ENCODE measurements at regions not wholly inside any gene's neighbourhood (a gene's known extent, or its start where the extent isn't known, plus 50 kb on each side); places are given as distances from the start of the nearest gene placed in this dataset.
A peak's percentile ranks its signal among the peaks of the same experiment; 100 is the strongest.

DNA sequence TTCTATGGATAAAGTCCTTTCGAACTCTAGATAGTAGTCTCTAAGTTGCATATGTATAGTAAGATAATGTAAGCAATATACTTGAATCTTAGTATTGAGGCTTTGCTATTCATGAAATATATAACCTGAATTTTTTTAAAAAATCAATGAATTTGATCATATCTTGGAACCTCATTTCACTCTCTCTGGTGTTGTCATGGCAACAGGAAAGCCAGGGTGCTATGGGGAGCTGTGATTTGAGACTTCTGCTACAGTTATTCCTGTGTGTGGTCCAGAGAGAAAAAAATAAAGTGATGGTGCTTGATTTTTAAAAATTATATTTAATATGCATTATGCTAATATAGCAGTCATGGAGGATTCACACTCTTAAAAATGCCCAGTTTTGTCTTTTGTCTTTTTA, 508.0 kb downstream of the SNAPC1 start:
- no peak for DNase-seq (ENCODE audit: low read depth)

DNA sequence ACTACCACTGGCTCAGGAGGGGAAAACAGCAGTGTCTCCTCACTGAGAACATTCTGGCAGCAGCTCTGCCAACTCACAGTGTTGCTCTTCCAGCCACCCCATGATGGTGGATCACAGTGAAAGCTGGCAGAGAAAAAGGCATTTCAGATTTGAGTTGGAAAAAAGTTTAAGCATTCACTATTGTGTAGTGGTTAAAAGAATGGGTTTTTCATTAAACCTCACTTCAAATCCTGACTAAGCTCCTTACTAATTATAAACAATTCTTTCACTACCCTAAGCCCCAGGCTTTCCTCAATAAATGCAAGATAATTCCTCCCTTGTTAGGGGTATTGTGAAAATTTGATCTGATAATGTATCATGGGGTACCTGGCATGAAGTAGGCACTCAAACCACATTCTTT, 518.1 kb downstream of the SNAPC1 start:
- no peak for DNase-seq (ENCODE audit: low read depth)

DNA sequence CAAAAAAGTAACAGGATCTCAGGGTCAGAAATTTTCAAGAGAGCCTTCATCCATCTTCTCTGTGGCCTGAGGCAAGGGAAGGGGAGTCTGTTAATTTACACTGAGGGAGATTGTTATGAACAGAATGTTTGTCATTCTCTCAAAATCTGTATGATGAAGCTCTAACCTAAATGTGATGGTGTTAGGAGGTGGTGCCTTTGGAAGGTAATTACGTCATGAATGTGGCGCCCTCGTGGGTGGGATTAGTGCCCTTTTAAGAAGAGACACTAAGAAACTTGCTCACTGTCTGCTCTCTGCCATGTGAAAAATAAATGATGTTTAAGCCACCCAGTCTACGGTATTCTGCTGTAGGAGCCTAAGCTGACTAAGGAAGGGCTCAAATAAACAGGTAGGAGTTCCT, 521.6 kb downstream of the SNAPC1 start:
- no peak for DNase-seq (ENCODE audit: low read depth)

DNA sequence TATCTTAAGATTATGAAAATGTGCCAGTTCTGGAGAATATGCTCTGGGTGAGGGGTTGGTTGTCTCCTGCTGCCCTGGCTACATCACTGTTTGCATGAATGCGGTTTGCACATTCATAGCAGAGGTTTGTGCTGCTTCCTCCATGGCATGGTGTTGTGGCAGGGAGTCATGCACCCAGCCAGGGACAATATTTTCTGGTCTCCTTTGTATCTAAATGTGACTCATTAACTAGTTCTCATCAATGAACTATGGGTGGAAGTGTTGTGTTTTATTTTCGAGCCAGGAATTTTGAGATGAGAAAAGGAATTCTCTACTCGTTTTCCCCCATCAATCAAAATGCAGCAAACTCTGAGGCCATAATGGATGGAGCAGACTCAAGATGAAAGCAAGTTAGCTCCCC, 527.3 kb downstream of the SNAPC1 start:
- peak; percentile 35 for DNase-seq (ENCODE audit: low read depth)

DNA sequence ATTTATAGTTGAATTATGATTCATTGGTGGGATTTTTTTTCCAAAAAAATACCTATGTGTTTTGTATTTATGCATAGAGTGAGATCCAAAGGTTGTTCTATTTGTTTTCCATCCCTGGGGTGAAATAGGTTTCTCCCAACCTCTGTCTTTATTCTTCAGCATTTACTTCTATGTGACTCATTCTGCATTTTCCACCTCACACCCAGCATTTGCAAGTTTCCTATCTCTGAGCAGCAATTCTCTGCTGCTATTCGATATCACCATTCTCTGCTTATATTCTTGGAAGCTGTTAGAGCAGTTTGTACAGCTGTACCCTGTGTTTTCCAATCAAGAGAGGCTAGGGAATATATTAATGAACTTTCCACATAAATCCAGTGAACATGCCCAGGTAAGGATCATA, 538.9 kb downstream of the SNAPC1 start:
- no peak for DNase-seq (ENCODE audit: low read depth)

DNA sequence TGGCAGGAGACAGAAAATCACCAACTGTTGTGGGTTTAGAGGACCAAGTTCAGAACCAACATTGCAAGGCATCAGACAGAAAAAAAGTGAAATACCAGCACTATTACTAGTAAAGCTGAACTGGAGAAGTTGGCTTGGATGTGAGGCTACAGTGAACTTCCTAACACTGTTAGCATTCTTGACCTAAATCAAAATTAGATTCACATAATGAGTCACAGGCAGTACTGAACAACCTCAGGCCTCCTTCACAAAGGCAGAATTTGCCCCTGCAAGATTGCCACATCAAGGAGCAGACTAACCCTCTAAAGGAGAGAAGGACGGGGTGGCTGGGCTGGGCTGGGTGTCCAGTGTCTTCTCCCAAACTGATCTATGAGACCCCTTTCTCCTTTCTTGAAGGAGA, 539.7 kb downstream of the SNAPC1 start:
- DNase-seq (ENCODE audit: low read depth): peak; percentile 6

DNA sequence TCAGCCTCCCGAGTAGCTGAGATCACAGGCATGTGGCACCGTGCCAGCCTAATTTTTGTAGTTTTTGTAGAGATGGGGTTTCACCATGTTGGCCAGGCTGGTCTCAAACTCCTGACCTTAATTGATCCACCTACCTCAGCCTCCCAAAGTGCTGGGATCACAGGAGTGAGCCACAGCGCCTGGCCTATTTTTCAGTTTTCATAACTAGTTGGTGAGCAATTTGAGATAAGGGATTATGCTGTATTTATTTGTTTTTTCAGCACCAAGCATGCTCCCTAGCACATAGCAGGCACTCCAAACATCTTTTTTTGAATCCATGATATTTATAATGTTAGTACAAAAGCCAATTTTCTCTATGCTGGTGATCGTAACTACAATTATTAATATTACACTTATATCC, 541.2 kb downstream of the SNAPC1 start:
- no peak for DNase-seq (ENCODE audit: low read depth)

DNA sequence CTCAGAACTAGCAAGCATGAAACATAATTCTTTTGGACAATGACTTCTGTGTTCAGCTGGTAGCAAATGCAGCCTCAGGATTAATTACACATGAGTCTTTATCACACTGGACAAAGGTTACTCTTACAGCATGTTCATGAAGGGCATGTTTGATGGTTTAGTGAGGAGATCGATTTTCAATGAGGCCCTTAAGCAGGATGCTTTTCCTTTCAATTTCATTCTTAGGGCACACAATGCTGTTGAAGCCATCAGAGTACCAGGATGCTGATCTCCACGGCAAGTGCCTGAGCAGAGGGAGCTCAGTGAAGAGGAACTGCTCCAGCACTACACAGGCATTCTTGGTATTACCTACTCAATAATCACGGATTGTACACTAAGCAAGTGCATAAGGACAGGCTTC, 542.0 kb downstream of the SNAPC1 start:
- DNase-seq (ENCODE audit: low read depth): no peak

DNA sequence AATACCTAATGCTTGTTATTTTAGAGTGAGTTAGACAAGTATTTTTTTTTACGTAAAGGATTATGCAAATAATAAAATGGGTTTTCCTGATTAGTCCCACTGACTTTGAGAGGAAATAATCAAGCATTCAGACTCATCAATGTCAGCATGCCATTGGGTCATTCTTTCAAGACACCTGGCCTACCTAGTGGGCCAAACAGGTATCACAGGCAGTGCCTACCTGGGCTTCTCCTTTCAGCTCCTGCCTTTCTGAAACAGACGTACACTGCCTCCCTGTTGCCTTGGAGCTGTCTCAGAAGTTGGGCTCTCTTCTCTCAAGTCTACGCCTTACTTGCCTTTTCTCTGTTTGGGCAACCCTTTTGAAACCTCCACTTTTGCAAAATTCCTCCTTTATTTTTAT, 545.6 kb downstream of the SNAPC1 start:
- DNase-seq (ENCODE audit: low read depth): no peak

DNA sequence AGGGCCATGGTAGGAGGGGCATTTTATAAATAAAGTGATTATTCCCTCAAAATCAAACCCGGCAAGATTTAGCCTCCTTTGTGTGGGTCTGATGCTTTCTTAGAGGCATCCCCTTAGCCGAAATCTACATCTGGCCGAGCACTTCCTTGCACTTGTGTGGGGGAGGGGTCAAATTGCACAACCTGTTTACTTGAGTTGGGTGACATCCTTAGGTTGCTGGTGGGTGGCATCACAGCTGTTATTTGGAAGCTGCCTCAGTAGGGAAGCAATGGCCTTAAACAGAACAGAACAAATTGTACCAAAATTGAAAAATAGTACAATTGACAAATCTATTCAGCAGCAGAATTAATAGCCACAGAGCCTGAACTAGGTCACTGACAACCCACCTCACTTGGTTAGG, 546.1 kb downstream of the SNAPC1 start:
- no peak for DNase-seq (ENCODE audit: low read depth)

DNA sequence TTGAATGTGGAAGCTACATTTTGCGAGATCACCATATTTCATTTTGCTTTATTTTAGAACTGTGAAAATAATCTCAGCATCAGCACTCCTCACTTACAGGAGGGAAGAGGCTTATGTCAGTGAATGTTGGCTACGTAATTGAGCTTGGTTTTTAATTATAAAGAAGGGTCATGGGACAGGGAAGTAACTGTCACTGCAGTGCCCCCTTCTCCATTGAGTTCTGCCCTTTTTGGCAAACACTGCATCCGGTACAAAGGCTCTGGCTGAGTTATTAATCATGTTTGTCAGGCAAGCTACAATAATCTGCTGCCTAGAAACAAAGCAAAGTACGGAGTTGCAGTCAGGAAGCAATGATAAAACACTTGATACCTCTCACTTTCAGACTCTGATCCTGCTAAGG, 546.7 kb downstream of the SNAPC1 start:
- DNase-seq (ENCODE audit: low read depth): no peak

DNA sequence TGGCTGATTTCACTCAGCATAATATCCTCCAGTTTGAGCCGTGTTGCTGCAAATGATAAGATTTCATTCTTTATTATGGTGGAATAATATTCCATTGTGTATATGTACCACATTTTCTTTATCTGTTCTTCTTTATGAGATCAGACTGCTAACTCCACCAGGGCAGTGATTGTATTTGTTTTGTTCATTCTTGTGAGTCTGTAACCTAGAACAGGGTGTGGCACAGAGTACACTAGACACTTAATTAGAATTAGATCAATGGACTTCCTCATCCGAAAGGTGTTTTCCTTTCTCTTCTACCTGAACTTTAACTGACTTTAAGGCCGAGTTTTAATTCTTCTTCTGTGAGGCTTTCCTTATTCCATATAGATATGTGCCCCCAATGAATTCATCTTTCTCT, 551.0 kb downstream of the SNAPC1 start:
- DNase-seq (ENCODE audit: low read depth): no peak

DNA sequence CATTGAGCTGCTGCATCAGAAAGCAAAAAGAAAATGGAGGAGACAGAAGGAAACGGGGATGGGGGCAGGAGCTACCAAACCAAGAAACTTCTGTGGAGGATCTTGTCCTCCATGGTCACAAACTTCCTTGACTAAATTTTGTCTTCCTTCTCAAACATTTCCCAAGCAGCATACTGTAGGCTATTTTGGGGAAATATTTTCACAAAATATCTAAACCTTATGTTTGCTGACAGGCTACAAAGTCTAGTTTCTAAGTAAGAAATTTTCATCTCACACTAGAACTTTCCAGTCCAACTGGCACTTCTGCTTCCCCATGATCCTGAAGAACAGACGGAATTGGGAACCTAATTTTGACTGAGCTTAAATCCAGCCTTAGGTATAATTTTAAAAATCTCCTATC, 552.0 kb downstream of the SNAPC1 start:
- DNase-seq (ENCODE audit: low read depth): no peak

DNA sequence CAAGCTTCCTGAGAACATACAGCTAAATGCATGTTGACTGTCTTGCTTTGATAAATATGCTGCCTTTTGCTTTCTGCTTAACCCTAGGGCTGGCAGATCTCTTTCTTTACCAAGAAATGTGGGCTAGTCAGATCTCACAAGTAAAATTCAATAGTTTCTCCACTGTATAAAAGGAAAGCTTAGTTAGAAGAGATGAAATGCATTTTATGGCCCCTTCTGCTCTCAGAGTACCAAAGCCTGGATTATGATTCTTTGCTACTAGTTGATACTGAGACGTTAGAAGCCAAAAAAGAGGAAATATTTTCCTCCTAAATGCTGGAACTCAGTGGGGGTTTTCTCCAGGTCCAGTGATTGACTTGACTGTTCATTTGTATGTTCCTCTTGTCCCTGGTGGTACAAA, 552.7 kb downstream of the SNAPC1 start:
- DNase-seq (ENCODE audit: low read depth): no peak

DNA sequence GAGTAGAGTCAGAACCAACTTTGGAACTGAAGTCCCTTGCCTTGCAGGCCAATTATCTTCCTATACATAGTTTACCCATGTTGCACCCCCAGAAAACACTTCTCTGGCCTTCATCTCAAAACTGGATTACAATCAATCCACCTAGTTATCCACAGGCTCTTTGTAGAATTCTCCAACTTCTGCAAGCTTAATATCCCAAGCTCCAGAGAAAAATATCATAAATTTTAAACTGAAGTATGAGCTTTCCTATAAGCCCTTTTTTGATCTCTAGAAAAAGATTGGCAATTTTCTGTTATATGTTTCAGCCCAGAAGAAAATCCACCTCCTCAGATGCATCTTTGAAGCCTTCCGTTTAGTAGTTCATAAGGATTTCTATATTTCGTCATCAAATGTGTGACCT, 553.4 kb downstream of the SNAPC1 start:
- DNase-seq (ENCODE audit: low read depth): no peak

DNA sequence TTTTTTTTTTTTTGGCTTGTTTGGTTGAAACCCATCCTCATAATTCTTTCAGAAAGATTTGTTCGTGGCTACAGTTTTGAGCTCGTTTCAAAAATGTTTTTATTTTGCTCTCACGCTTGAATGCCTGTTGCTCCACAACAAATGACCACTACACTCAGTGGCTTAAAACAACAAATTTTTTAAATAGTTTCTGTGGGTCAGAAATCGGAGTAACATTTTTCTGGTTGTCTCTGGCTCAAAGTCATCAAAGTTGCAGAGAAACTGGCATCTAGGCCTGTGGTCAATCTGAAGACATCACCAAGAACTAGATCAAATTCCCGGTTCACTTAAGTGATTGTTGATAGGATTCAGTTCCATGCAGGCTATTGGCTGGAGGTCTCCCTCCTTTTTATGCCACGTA, 560.0 kb downstream of the SNAPC1 start:
- DNase-seq (ENCODE audit: low read depth): no peak

DNA sequence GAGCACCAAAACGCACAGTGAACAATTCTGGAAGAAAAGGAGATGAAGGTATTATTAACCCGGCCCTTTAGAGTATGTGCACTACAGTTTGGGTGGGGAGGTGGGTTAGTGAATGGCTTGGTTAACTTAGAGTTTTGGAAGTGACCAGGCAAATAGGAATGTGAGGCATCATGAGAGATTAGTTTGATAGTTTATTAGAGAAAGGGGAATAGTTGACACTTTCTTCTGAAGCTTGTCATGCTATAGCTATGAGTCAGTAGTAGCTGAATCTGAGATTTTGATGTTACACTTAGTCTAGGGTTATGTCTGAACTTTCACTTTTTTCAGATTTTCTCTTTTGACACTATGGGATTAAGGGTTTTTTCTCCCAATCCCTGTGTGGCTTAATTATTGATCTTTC, 567.2 kb downstream of the SNAPC1 start:
- DNase-seq (ENCODE audit: low read depth): peak; percentile 50

DNA sequence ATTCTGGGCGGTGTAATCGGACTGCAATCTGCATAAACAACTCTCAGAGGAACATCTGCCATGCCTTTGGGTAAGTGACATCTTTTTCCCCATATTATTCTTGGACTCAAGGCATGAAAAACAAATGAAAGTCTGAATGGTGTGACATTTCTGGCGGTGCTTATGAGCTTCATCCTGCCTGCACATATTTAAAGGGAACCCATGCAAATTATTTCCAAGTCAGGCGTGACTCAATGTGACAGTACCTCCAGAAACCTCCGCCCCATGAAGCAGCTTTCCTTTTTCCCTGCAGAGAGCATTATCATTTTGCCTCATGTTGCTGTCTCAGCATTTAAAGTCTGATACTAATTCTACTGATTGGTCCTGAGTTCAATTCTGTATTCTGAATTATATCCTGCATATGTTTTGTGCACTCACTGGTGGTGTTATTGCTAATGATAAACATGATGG, 585.4 kb downstream of the SNAPC1 start:
- DNase-seq (ENCODE audit: low read depth): no peak

DNA sequence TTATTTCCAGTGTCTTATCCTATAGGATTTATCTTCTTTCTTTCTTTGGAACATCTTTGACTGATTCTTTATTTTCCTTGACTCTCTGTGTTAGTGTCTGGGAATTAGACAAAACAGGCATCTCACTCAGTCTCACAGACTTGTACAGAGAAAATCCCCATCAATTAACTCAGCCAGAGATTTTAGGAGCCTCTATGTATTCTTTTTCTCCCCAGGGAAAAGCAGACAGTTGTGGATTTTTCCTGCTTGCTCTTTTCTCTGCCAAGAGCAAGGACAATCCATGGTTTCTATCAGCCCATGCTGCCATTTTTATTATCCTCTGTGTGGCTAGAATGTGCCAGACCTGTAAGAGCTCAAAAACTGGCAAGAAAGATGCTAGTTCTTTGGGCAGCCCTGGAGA, 595.1 kb downstream of the SNAPC1 start:
- no peak for DNase-seq (ENCODE audit: low read depth)

DNA sequence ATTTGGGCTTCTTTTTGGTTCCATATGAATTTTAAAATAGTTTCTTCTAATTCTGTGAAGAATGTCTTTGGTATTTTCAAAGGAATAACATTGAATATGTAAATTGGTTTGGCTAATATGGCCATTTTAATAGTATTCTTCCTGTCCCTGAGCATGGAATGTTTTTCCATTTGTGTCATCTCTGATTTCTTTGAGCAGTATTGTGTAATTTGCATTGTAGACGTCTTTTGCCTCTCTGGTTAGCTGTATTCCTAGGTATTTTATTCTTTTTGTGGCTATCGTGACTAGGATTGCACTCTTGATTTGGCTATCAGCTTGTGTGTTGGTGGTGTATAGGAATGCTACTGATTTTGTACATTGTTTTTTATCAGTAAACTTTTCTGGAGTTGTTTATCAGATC, 601.9 kb downstream of the SNAPC1 start:
- no peak for DNase-seq (ENCODE audit: low read depth)

DNA sequence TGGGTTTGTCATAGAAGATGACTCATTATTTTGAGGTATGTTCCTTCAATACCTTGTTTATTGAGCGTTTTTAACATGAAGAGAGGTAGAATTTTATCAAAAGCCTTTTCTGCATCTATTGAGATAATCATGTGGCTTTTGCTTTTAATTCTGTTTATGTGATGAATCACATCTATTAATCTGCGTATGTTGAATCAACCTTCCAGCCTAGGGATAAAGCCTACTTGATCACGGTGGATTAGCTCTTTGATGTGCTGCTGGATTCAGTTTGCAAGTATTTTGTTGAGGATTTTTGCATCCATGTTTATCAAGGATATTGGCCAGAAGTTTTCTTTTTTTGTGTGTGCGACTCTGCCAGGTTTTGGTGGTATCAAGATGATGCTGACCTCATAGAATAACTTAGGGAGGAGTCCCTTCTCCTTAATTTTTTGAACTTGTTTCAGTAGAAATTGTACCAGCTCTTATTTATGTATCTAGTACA, 602.6 kb downstream of the SNAPC1 start:
- DNase-seq (ENCODE audit: low read depth): no peak

DNA sequence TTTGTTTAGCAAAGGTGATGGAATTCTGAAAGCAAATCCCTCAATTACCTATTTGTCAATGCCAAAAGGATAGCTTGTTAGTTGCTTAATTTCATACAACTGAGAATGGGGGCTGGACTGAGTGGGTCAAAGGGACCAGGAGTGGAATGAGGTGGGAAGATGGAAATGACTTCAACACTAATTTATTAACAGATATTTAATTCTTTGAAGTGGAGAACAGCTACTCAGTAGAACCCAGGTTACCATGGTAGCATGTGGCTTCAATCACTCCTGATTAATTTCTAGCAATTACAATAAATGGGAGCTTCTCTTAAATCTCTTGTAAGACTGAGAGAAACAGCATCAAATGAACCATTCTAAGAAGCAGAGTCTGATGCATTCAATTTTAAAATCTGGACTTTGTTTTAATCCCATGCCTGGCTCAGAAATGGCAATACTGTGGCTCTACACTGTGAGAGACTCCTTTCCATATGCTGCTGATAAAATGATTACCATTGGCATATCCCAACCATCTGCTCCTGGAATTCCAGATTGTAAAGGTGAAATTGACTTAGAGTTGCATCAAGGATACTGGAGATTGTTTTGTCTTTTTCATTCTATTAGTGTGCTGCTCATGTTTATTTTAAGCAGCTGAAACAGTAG, 607.8 kb downstream of the SNAPC1 start:
- no peak for DNase-seq (ENCODE audit: low read depth)

DNA sequence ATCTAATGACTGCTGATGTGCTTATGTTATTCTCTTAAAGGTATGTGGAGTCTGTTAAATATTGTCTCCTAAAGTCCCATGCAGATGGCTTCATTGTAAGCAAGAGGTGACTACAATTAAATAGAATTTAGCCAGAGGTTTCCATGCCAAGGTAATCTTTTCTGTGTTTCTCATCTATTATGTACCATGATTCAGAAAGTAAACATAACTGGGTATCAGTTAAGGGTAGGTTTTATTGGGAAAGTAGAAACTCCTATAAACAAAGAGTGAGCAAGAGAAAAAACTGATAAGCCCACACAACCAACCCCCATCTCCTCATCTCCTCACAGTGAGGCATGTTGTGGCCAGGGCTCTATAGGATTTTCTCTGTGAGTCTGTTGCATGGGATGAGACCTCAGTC, 611.7 kb downstream of the SNAPC1 start:
- no peak for DNase-seq (ENCODE audit: low read depth)

DNA sequence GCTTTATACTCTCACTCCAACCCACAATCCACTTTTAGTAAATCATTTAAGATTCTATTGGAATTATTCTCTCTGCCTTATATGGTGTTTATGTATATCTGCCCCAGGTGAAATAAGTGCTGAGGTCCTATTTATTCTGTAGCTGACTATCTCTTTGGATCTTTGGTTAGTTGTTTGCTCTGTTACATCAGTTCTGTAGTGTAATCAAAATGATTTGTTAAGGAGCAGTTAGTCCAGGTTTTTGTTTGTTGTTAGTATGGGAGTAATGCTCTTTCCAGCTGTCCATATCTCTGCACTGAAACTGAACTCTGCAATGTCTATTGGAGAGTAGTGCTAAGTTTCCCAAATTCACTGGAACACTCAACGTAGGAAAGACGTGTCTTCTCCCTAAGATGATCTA, 615.8 kb downstream of the SNAPC1 start:
- no peak for DNase-seq (ENCODE audit: low read depth)
